ENCODE measurements at regions not wholly inside any gene's neighbourhood (a gene's known extent, or its start where the extent isn't known, plus 50 kb on each side); places are given as distances from the start of the nearest gene placed in this dataset.
"Not testable (repeated sequence)": the region's sequence is repeated elsewhere in the genome, so short reads cannot be mapped to it uniquely, and the experiment has no call there.

DNA sequence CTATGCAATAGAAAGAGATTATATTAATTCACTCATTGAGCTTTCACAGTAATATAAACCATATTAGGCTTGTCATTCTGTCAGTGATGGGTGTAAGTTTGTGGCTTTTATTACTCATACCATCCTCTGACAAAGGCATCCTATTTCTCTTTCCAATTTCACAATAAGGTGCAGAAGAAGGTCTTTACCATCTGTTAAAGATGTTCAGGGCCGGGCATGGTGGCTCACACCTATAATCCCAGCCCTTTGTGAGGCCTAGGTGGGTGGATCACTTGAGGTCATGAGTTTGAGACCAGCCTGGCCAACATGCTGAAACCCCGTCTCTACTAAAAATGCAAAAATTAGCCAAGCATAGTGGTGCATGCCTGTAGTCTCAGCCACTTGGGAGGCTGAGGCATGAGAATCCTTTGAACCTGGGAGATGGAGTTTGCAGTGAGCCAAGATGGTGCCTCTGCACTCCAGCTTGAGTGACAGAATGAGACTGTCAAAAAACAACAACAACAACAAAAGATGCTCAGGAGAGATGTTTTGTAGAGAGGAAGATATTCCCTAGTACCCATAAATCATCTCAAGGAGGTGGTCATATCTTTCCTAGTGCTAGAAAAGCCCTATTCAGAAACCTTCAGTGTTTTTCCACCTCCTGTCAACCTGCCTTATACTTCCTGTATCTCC lies 56.0 kb downstream of the PPIAL4G start:
- not testable (repeated sequence) for TF ChIP-seq POLR2A (IDR thresholded peaks at IDR 0.05)
- TF ChIP-seq, protein P1, sequence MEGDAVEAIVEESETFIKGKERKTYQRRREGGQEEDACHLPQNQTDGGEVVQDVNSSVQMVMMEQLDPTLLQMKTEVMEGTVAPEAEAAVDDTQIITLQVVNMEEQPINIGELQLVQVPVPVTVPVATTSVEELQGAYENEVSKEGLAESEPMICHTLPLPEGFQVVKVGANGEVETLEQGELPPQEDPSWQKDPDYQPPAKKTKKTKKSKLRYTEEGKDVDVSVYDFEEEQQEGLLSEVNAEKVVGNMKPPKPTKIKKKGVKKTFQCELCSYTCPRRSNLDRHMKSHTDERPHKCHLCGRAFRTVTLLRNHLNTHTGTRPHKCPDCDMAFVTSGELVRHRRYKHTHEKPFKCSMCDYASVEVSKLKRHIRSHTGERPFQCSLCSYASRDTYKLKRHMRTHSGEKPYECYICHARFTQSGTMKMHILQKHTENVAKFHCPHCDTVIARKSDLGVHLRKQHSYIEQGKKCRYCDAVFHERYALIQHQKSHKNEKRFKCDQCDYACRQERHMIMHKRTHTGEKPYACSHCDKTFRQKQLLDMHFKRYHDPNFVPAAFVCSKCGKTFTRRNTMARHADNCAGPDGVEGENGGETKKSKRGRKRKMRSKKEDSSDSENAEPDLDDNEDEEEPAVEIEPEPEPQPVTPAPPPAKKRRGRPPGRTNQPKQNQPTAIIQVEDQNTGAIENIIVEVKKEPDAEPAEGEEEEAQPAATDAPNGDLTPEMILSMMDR (IDR thresholded peaks at IDR 0.05) = not testable (repeated sequence)
